Fibroblast of pulmonary artery (primary cell): ENCODE measurements at regions not wholly inside any gene's neighbourhood (a gene's known extent, or its start where the extent isn't known, plus 50 kb on each side); places are given as distances from the start of the nearest gene placed in this dataset.
"Not testable (repeated sequence)": the region's sequence is repeated elsewhere in the genome, so short reads cannot be mapped to it uniquely, and the experiment has no call there.

Experiments
- DNase-seq: peaks from one replicate; pipeline ENCODE4 v3.0.0-alpha.2; 2010; ENCODE audit warnings: low read depth
- H3K4me3 ChIP-seq: replicated peaks from 2 replicates; pipeline ENCODE4 v1.5.1; 2011; ENCODE audit warnings: low read depth, mild to moderate bottlenecking, control low read depth, low read length, moderate library complexity
- TF ChIP-seq, protein P1 (sequence below): IDR thresholded peaks from 2 replicates; pipeline ENCODE4 v1.5.1; 2011; ENCODE audit warnings: mild to moderate bottlenecking, control low read depth, low read length, inconsistent platforms; ENCODE audit errors: missing control alignments

DNA sequence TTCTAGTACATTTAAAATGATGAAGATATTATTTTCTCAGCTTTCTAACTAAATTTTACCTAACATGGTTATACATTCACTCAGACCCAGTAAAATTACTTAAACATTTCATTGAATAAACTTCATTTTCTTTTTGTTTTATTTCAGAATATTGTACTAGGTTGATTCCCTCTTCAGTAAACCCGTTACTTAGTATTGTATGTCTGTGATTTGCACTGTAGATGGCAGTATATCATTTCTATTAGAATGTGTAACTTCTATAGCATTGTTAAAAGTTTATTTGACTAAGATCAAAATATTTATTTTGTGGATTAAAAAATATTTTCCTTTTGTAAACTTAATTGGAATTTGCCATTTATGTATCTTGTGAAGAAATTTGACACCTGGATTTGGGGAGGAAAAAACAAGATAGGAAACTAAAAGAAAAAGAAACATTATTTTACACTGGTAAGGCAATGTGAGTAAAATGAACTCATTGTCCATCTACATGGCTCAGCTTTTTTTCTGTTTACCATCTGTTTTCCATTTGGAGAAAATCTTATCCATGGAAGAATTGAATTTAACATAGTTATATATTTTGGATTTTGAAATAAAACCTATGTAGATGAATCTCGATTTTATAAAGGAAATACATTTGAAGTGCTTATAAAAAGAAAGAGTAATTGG lies 145.6 kb upstream of the METTL14 start:
- peak; percentile 51 for DNase-seq
- not testable (repeated sequence) for H3K4me3 ChIP-seq
- TF ChIP-seq, protein P1, sequence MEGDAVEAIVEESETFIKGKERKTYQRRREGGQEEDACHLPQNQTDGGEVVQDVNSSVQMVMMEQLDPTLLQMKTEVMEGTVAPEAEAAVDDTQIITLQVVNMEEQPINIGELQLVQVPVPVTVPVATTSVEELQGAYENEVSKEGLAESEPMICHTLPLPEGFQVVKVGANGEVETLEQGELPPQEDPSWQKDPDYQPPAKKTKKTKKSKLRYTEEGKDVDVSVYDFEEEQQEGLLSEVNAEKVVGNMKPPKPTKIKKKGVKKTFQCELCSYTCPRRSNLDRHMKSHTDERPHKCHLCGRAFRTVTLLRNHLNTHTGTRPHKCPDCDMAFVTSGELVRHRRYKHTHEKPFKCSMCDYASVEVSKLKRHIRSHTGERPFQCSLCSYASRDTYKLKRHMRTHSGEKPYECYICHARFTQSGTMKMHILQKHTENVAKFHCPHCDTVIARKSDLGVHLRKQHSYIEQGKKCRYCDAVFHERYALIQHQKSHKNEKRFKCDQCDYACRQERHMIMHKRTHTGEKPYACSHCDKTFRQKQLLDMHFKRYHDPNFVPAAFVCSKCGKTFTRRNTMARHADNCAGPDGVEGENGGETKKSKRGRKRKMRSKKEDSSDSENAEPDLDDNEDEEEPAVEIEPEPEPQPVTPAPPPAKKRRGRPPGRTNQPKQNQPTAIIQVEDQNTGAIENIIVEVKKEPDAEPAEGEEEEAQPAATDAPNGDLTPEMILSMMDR = peak; percentile 32

GRCh38 chr4:118556576-118556975 lies 128.6 kb upstream of the METTL14 start:
- H3K4me3 ChIP-seq, DNase-seq: not testable (repeated sequence)

GRCh38 chr4:118557298-118557851 lies 127.8 kb upstream of the METTL14 start:
- no peak overlapping the region for H3K4me3 ChIP-seq
- peak; percentile 34 for DNase-seq
- TF ChIP-seq, protein P1 = no peak

GRCh38 chr4:118558188-118558587 lies 127.0 kb upstream of the METTL14 start:
- not testable (repeated sequence) for DNase-seq, H3K4me3 ChIP-seq

- not testable (repeated sequence) for DNase-seq, H3K4me3 ChIP-seq
Observed at GRCh38 chr4:118561559-118561958, 123.6 kb upstream of the METTL14 start.

DNA sequence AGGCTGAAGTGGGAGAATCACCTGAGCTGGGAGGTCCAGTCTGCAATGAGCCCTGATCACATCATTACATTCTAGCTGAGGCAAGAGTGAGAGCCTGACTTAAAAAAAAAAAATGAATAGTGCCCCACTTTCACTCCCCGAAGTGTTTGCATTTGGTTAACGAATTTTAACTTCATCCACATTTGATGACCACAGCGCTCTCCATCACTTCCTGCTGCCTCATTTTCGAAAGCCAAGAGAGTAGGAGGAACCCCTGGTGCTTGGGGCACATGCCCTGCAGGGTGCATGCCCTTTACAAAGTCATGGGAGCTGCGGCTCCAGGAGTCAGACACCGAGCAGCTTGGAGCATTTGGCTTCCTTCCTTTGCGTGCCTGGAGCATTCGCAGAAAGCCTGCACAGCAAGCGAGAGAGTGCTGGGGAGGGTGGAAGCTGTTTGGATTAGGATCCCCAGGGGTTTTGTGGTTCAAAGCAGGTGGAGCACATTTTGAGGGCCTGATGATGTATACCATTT lies 119.1 kb upstream of the METTL14 start:
- DNase-seq = peak; percentile 30
- not testable (repeated sequence) for H3K4me3 ChIP-seq

- not testable (repeated sequence) for H3K4me3 ChIP-seq, DNase-seq
Observed at GRCh38 chr4:118572991-118573390, 112.2 kb upstream of the METTL14 start.

DNA sequence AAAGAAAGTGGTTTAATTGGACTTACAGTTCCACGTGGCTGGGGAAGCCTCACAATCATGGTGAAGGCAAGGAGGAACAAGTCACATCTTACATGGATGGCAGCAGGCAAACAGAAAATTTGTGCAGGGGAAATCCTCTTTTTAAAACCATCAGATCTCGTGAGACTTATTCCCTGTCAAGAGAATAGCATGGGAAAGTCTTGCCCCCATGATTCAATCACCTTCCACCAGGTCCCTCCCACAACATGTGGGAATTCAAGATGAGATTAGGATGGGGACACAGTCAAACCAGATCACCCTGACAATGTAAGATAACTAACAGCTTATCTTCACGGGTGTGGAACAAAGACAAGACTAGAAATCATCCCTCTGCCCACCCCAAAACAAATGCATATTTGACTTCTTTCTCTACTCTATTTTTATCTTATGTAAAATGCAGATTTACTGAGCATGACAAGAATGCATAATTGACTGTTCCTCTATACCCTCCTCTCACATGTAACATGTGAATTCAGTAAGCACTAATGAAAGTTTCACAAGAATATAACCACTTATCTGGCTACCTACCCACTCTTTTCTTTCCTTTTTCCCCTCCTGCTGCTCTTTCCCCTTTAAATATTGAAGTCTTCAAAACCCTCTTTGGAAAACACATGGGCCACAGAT lies 110.8 kb upstream of the METTL14 start:
- not testable (repeated sequence) for DNase-seq, H3K4me3 ChIP-seq

DNA sequence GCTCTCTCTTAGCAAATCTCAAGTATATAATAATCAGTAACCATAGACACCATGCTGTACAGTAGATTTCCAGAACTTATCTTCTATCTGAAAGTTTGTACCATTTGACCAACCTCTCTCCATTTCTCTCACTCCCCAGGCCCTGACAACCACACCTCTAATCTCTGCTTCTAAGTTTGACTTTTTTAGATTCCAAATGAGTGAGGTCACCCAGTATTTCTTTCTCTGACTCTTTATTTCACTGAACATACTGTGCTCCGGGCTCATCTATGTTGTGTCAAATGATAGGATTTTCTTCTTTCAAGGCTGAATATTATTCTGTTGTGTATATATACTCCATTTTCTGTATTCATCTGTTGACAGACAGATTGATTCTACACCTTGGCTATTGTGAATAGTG lies 110.1 kb upstream of the METTL14 start:
- not testable (repeated sequence) for DNase-seq, H3K4me3 ChIP-seq

- DNase-seq, H3K4me3 ChIP-seq: not testable (repeated sequence)
Observed at GRCh38 chr4:118575726-118576125, 109.5 kb upstream of the METTL14 start.

DNA sequence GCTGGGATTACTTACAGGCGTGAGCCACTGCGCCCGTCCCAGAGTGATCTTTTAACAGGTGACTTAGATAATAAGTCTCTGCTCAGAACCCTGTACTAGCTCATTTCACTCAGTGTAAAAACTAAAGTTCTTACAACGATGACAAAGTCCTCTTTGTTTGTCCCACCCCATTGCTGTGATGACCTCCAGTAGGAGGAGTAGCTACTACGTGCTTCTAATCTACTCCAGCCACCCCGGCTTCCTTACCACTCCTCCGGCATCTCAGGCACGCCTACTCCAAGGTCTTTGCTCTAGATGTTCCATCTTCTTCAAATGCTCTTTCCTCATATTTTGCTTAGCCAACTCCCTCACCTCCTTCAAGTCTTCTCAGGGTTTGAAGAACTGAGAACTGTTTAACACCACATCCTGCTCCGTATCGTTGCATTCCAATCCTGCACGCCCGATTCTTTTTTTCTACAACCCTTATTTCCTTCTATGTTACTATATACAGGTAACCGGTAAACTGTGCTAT lies 108.4 kb upstream of the METTL14 start:
- DNase-seq, H3K4me3 ChIP-seq: not testable (repeated sequence)

DNA sequence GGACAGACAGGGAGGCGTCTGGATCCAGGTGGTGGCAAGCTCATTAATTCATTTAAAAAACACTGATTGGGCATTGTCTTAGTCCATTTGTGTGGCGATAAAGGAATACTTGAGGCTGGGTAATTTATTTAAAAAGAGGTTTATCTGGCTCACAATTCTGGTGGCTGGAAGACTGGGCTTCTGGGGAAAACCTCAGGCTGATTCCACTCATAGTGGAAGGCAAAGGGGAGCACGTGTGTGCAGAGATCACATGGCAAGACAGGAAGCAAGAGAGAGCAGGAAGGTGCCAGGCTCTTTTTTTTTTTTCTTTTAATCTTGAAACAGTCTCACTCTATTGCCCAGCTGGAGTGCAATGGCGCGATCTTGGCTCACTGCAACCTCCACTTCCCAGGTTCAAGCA lies 100.2 kb upstream of the METTL14 start:
- DNase-seq = no peak
- TF ChIP-seq, protein P1 = no peak
- H3K4me3 ChIP-seq = no peak overlapping the region
